GM13976 (cell line): ENCODE measurements at regions not wholly inside any gene's neighbourhood (a gene's known extent, or its start where the extent isn't known, plus 50 kb on each side); places are given as distances from the start of the nearest gene placed in this dataset.

Experiments used
- DNase-seq: peaks from one replicate; pipeline ENCODE4 v3.0.0; 2012; ENCODE audit warnings: low spot score
- in situ Hi-C: fragments of 300-500 bp; cut with MboI; formaldehyde crosslinking; loops from one replicate; pipeline ENCODE4 v1.12.0; 2022; ENCODE audit warnings: low sequenced_read_pairs, mixed read lengths, inconsistent platforms; ENCODE audit not compliant: unreplicated experiment
- TF ChIP-seq, protein P1 (sequence below): IDR thresholded peaks from 2 replicates; pipeline ENCODE4 v1.5.1; 2012; ENCODE audit warnings: borderline replicate concordance, mild to moderate bottlenecking; ENCODE audit not compliant: insufficient read depth; ENCODE audit errors: extremely low read depth, missing control alignments, control extremely low read depth

- in situ Hi-C loops = no loop called here
- TF ChIP-seq, protein P1, sequence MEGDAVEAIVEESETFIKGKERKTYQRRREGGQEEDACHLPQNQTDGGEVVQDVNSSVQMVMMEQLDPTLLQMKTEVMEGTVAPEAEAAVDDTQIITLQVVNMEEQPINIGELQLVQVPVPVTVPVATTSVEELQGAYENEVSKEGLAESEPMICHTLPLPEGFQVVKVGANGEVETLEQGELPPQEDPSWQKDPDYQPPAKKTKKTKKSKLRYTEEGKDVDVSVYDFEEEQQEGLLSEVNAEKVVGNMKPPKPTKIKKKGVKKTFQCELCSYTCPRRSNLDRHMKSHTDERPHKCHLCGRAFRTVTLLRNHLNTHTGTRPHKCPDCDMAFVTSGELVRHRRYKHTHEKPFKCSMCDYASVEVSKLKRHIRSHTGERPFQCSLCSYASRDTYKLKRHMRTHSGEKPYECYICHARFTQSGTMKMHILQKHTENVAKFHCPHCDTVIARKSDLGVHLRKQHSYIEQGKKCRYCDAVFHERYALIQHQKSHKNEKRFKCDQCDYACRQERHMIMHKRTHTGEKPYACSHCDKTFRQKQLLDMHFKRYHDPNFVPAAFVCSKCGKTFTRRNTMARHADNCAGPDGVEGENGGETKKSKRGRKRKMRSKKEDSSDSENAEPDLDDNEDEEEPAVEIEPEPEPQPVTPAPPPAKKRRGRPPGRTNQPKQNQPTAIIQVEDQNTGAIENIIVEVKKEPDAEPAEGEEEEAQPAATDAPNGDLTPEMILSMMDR = no peak
- no peak for DNase-seq
Measured at GRCh38 chr13:44129418-44129817, 244.2 kb upstream of the SERP2 start.

DNA sequence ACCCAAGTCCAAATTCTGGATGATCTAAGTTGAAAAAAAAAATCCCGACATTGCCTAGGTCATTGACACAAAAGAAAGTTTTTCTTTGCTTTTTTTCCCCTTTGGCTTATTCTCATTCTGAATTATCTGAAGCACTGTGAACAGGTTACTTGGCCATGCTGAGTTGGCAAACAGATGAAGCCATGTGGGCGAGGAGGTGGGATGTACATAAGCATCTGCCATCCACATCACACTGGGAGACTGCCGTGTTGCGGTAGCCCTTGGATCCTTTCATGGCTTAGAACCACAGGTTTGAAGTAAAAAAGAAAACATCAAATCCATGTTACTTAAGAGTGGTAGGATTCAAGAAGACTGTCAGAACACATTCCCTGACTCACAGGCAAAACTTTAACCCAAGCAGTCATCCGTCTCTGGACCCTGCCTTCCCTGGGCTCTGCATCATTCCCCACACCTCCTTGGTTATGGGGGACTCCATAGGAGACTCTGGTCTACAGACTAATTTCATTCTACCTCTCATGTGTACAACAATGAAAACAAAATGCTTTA lies 242.5 kb upstream of the SERP2 start:
- DNase-seq = no peak
- TF ChIP-seq, protein P1 = no peak
- in situ Hi-C loops = no loop called here

DNA sequence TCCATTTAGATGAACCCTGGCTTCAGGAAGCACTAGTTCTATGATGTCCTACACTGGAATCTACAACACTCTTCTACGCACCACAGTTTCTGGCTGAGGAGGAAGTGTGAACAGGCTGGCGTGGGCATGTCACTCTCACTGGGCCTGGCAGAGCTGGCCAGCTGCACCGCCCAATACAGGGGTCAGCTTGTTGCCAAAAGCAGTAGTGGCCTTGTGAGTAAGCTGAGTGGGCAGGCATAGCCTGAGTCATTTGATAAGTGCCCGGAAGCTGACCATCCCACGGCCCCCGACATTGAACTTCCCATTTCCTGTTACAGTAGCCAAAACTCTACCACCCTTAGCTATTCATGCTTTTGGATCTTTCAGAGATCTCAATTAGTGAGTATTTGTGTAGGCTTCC lies 240.9 kb upstream of the SERP2 start:
- TF ChIP-seq, protein P1 = no peak
- no peak for DNase-seq
- in situ Hi-C loops = no loop called here

GRCh38 chr13:44133626-44134025 lies 240.0 kb upstream of the SERP2 start:
- TF ChIP-seq, protein P1 = no peak
- DNase-seq = no peak
- in situ Hi-C loops = no loop called here

GRCh38 chr13:44135566-44135965 lies 238.1 kb upstream of the SERP2 start:
- DNase-seq = no peak
- TF ChIP-seq, protein P1 = no peak
- in situ Hi-C loops = no loop called here

DNA sequence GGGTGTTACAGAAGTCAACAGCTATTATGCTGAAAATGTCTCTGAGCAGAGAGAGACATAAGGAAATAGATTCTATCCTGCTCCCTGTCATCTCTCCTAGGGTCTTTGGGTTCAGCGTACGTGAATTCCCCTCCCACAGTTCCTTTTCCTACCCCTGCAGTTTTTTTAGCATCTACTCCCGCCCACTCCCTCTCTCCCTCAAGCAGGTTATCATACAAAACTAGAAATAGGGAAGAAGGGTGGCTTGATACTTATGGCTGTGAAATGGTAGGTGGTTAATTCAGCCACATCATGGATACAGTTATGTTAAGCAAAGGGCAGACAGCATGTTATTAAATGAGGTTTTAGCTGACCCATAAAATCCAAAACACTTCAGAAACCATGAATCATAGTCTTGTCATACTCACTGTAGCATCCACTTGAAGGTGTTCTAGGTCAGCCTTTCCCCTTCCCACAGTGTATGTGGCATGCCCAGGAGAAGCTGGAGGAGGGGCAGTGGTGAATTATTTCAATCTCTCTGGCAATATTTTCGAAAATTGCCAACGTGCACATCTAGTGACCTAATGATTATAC lies 236.8 kb upstream of the SERP2 start:
- no peak for DNase-seq
- in situ Hi-C loops = no loop called here
- TF ChIP-seq, protein P1 = no peak
